ENCODE measurements at regions not wholly inside any gene's neighbourhood (a gene's known extent, or its start where the extent isn't known, plus 50 kb on each side); places are given as distances from the start of the nearest gene placed in this dataset.

DNA sequence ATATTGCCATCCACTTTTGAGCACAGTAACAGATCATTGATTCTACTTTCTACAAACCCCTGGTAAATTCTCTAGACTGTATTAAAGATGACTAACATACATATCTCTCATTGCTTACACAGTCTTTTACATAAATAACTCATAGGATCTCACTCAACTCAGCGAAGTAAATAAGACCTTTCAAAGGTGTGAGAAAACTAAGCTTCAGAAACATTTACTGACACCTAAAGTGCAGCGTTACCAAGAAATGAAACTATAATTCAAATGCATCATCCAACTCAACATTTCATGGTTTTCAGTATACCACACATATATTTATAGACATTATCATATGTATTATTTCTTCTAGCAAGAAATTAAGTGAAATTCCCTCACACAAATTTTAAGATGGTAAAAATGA is 189.8 kb downstream of the METTL4 start:
- BruUV-seq (replicated peaks), result no TSS peak

More for the DNA sequence above, 189.8 kb downstream of the METTL4 start:
- no peak overlapping the region for H3K9ac ChIP-seq (ENCODE audit: low read length)
- DNase-seq (ENCODE audit: low read depth, low spot score) (no peak), ATAC-seq (no peak)
- ChIA-PET POLR2A (no interaction called here), RAD21 (ENCODE audit: low non-redundant PET in 1 of 2, low total read pairs in 2 of 2, uncharacterized antibody in 2 of 2, unreplicated experiment in 2 of 2) (no interaction called here), CTCF (no interaction called here)
- H3K9me3 ChIP-seq (ENCODE audit: control insufficient read depth in 1 of 2, insufficient read depth in 1 of 2, low read depth in 1 of 2, low read length in 2 of 2), result no peaks in the 10 kb centered on the region
- intact Hi-C loops (cut with micrococcal nuclease), result no loop called here
- no peak overlapping the region for H3K27ac ChIP-seq (ENCODE audit: low read depth, low read length)
- H3K79me2 ChIP-seq (ENCODE audit: insufficient read depth, low read length), result no peaks in the 10 kb centered on the region
- H4K20me1 ChIP-seq (ENCODE audit: insufficient read depth), result no peaks in the 10 kb centered on the region
- no peaks in the 10 kb centered on the region for H3K9me2 ChIP-seq (ENCODE audit: insufficient read depth)
- no peak overlapping the region for H3K4me2 ChIP-seq (ENCODE audit: low read length)
- TF ChIP-seq TCF7L2 (IDR thresholded peaks at IDR 0.05; ENCODE audit: borderline replicate concordance, extremely low read depth, insufficient read depth, insufficient read length) (no peak), ZNF274 (IDR thresholded peaks at IDR 0.05; ENCODE audit: low read depth, low read length) (no peak), EGR1 (IDR thresholded peaks at IDR 0.05; ENCODE audit: low read depth) (no peak), JUND (IDR thresholded peaks at IDR 0.05) (no peak), POLR2AphosphoS5 (IDR thresholded peaks at IDR 0.05; ENCODE audit: low read depth, low read length) (no peak), ZFX (IDR thresholded peaks at IDR 0.05) (no peak), FOSL1 (IDR thresholded peaks at IDR 0.05; ENCODE audit: low read depth) (no peak), SRF (IDR thresholded peaks at IDR 0.05; ENCODE audit: low read depth) (no peak), SIN3A (IDR thresholded peaks at IDR 0.05; ENCODE audit: low read depth) (no peak), CEBPB (IDR thresholded peaks at IDR 0.05; ENCODE audit: low read depth) (no peak), CBX3 (IDR thresholded peaks at IDR 0.05; ENCODE audit: low read depth) (no peak)
- TF ChIP-seq, protein P1, sequence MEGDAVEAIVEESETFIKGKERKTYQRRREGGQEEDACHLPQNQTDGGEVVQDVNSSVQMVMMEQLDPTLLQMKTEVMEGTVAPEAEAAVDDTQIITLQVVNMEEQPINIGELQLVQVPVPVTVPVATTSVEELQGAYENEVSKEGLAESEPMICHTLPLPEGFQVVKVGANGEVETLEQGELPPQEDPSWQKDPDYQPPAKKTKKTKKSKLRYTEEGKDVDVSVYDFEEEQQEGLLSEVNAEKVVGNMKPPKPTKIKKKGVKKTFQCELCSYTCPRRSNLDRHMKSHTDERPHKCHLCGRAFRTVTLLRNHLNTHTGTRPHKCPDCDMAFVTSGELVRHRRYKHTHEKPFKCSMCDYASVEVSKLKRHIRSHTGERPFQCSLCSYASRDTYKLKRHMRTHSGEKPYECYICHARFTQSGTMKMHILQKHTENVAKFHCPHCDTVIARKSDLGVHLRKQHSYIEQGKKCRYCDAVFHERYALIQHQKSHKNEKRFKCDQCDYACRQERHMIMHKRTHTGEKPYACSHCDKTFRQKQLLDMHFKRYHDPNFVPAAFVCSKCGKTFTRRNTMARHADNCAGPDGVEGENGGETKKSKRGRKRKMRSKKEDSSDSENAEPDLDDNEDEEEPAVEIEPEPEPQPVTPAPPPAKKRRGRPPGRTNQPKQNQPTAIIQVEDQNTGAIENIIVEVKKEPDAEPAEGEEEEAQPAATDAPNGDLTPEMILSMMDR (IDR thresholded peaks at IDR 0.05 in 2 of 3, conservative IDR thresholded peaks at IDR 0.05 in 1 of 3; ENCODE audit: borderline replicate concordance in 1 of 3, insufficient read depth in 1 of 3, low read depth in 2 of 3, low read length in 2 of 3), result no peak
- TF ChIP-seq, protein P2, sequence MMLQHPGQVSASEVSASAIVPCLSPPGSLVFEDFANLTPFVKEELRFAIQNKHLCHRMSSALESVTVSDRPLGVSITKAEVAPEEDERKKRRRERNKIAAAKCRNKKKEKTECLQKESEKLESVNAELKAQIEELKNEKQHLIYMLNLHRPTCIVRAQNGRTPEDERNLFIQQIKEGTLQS (IDR thresholded peaks at IDR 0.05), result no peak
- TF ChIP-seq, protein P3, sequence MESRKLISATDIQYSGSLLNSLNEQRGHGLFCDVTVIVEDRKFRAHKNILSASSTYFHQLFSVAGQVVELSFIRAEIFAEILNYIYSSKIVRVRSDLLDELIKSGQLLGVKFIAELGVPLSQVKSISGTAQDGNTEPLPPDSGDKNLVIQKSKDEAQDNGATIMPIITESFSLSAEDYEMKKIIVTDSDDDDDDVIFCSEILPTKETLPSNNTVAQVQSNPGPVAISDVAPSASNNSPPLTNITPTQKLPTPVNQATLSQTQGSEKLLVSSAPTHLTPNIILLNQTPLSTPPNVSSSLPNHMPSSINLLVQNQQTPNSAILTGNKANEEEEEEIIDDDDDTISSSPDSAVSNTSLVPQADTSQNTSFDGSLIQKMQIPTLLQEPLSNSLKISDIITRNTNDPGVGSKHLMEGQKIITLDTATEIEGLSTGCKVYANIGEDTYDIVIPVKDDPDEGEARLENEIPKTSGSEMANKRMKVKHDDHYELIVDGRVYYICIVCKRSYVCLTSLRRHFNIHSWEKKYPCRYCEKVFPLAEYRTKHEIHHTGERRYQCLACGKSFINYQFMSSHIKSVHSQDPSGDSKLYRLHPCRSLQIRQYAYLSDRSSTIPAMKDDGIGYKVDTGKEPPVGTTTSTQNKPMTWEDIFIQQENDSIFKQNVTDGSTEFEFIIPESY (IDR thresholded peaks at IDR 0.05; ENCODE audit: extremely low read depth, insufficient replicate concordance, low read length), result no peak
- TF ChIP-seq, protein P4, sequence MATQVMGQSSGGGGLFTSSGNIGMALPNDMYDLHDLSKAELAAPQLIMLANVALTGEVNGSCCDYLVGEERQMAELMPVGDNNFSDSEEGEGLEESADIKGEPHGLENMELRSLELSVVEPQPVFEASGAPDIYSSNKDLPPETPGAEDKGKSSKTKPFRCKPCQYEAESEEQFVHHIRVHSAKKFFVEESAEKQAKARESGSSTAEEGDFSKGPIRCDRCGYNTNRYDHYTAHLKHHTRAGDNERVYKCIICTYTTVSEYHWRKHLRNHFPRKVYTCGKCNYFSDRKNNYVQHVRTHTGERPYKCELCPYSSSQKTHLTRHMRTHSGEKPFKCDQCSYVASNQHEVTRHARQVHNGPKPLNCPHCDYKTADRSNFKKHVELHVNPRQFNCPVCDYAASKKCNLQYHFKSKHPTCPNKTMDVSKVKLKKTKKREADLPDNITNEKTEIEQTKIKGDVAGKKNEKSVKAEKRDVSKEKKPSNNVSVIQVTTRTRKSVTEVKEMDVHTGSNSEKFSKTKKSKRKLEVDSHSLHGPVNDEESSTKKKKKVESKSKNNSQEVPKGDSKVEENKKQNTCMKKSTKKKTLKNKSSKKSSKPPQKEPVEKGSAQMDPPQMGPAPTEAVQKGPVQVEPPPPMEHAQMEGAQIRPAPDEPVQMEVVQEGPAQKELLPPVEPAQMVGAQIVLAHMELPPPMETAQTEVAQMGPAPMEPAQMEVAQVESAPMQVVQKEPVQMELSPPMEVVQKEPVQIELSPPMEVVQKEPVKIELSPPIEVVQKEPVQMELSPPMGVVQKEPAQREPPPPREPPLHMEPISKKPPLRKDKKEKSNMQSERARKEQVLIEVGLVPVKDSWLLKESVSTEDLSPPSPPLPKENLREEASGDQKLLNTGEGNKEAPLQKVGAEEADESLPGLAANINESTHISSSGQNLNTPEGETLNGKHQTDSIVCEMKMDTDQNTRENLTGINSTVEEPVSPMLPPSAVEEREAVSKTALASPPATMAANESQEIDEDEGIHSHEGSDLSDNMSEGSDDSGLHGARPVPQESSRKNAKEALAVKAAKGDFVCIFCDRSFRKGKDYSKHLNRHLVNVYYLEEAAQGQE (IDR thresholded peaks at IDR 0.05; ENCODE audit: low read depth), result no peak
- TF ChIP-seq, protein P5, sequence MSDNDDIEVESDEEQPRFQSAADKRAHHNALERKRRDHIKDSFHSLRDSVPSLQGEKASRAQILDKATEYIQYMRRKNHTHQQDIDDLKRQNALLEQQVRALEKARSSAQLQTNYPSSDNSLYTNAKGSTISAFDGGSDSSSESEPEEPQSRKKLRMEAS (IDR thresholded peaks at IDR 0.05), result no peak
- no peaks in the 10 kb centered on the region for H3K36me3 ChIP-seq (ENCODE audit: control insufficient read depth in 1 of 2, insufficient read depth in 2 of 2, low read length in 2 of 2)
- no peak overlapping the region for H3K4me3 ChIP-seq (replicated peaks in 1 of 2; ENCODE audit: low read depth in 1 of 2, low read length in 2 of 2)
- no peak overlapping the region for H2AFZ ChIP-seq (ENCODE audit: low read depth, low read length, poor library complexity, severe bottlenecking)
- no peaks in the 10 kb centered on the region for H3K27me3 ChIP-seq (ENCODE audit: insufficient read depth, low read length)
- H3K4me1 ChIP-seq (ENCODE audit: control insufficient read depth in 1 of 2, insufficient read depth in 2 of 2, low read length in 2 of 2), result no peaks in the 10 kb centered on the region
